ENCODE measurements at regions not wholly inside any gene's neighbourhood (a gene's known extent, or its start where the extent isn't known, plus 50 kb on each side); places are given as distances from the start of the nearest gene placed in this dataset.

- TF ChIP-seq CTCF (conservative IDR thresholded peaks at IDR 0.05 in 1 of 2, IDR thresholded peaks at IDR 0.05 in 1 of 2; ENCODE audit: low read depth in 1 of 2, low read length in 2 of 2) (no peak), EZH2 (IDR thresholded peaks at IDR 0.05; ENCODE audit: low read length, missing control alignments) (no peak)
These were observed 209.3 kb upstream of the SGK1 start for GRCh38 chr6:134527108-134527787.
